SU-DHL-6 (cell line): ENCODE measurements at regions not wholly inside any gene's neighbourhood (a gene's known extent, or its start where the extent isn't known, plus 50 kb on each side); places are given as distances from the start of the nearest gene placed in this dataset.

Experiments
- H2AFZ ChIP-seq: fragments of 200-600 bp; sonication (generic); 2 replicates; pipeline ENCODE4 v1.6.1; 2014; ENCODE audit warnings: low read depth, mild to moderate bottlenecking, moderate library complexity, mixed read lengths, antibody characterized with exemption, low read length; ENCODE audit not compliant: severe bottlenecking
- H3F3A ChIP-seq: fragments of 200-600 bp; shearing (Covaris generic); 2 replicates; pipeline ENCODE4 v1.6.0; 2016; ENCODE audit warnings: antibody characterized with exemption, mild to moderate bottlenecking; ENCODE audit not compliant: insufficient read depth
- H3K27ac ChIP-seq: fragments of 200-600 bp; sonication (generic); 2 replicates; pipeline ENCODE4 v1.5.1; 2016; ENCODE audit warnings: low read depth, mild to moderate bottlenecking, low read length, moderate library complexity, mixed read lengths
- H3K27me3 ChIP-seq: fragments of 200-600 bp; sonication (generic), shearing (Covaris generic); 2 replicates; pipeline ENCODE4 v1.6.0; 2014; ENCODE audit warnings: mild to moderate bottlenecking, low read length
- H3K36me3 ChIP-seq: fragments of 200-600 bp; sonication (generic); 2 replicates; pipeline ENCODE4 v1.6.1; 2014; ENCODE audit warnings: mild to moderate bottlenecking, low read length, mixed read lengths
- H3K4me2 ChIP-seq: fragments of 300-600, 200-600 bp; shearing (Covaris generic), sonication (generic); 2 replicates; pipeline ENCODE4 v1.6.0; 2014; ENCODE audit warnings: low read length, low read depth, mild to moderate bottlenecking; ENCODE audit not compliant: poor library complexity, severe bottlenecking
- H3K4me3 ChIP-seq: fragments of 200-600 bp; sonication (generic); 2 replicates; pipeline ENCODE4 v1.5.1; 2014; ENCODE audit warnings: antibody characterized with exemption, low read length, mild to moderate bottlenecking, mixed read lengths; ENCODE audit not compliant: insufficient read depth, poor library complexity, severe bottlenecking
- H3K79me2 ChIP-seq: fragments of 200-600 bp; sonication (generic); 2 replicates; pipeline ENCODE4 v1.6.1; 2014; ENCODE audit warnings: mild to moderate bottlenecking, low read length, moderate library complexity; ENCODE audit not compliant: insufficient read depth
- H3K9ac ChIP-seq: fragments of 200-600 bp; sonication (generic); 2 replicates; pipeline ENCODE4 v1.7.0; 2014; ENCODE audit warnings: mild to moderate bottlenecking, low read length
- H3K9me2 ChIP-seq: fragments of 200-600 bp; sonication (generic); replicated peaks from 2 replicates; pipeline ENCODE4 v1.6.1; 2014; ENCODE audit warnings: low read length; ENCODE audit not compliant: insufficient read depth
- H3K9me3 ChIP-seq: fragments of 200-600 bp; sonication (generic); 2 replicates; pipeline ENCODE4 v1.6.1; 2014; ENCODE audit warnings: low read length, mixed read lengths; ENCODE audit not compliant: insufficient read depth
- H4K20me1 ChIP-seq: fragments of 200-600 bp; sonication (generic); 2 replicates; pipeline ENCODE4 v1.6.1; 2014; ENCODE audit warnings: low read depth, mild to moderate bottlenecking, antibody characterized with exemption, low read length, moderate library complexity, mixed read lengths
- EZH2phosphoT487 ChIP-seq: fragments of 200-600 bp; sonication (generic), shearing (Covaris generic); conservative IDR thresholded peaks from 2 replicates; pipeline ENCODE4 v1.6.1; 2018; ENCODE audit warnings: mild to moderate bottlenecking, antibody characterized with exemption, low read length, moderate library complexity, mixed read lengths
- TF ChIP-seq, protein P1 (sequence below): fragments of 200-600 bp; sonication (generic); IDR thresholded peaks from one replicate; pipeline ENCODE4 v1.5.1; 2017; ENCODE audit warnings: antibody characterized with exemption, mild to moderate bottlenecking, low read length, moderate library complexity; ENCODE audit not compliant: insufficient read depth, poor library complexity, severe bottlenecking

DNA sequence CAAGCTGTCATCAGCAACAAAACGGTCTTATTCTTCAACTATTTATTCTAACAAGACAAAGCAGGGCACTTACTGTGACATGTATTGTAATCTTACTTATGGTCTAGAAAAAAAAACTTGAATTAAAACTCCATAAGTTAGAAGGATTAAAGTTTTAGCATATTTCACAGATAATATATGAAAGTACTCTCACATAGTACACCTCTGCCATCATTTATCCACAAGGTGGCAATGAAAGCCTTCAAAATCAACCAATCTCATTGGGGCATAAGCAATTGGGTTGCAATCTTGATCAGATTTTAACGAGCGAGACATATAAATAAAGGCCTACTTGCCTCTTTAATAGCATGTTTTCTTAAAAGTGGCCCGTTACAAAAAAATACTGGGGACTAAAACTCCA is 1382.9 kb downstream of the FAM133A start:
- H3K9me2 ChIP-seq, result no peaks in the 10 kb centered on the region
- H2AFZ ChIP-seq, result no peak overlapping the region
- H4K20me1 ChIP-seq, result no peaks in the 10 kb centered on the region
- no peaks in the 10 kb centered on the region for H3K27me3 ChIP-seq
- no peak overlapping the region for H3K9ac ChIP-seq
- H3K27ac ChIP-seq, result no peak overlapping the region
- no peaks in the 10 kb centered on the region for H3K79me2 ChIP-seq
- no peaks in the 10 kb centered on the region for H3K9me3 ChIP-seq
- no peaks in the 10 kb centered on the region for H3K36me3 ChIP-seq
- H3K4me3 ChIP-seq, result no peak overlapping the region
- no peak for TF ChIP-seq EZH2phosphoT487
- no peaks in the 10 kb centered on the region for H3F3A ChIP-seq
- H3K4me2 ChIP-seq, result no peak overlapping the region

DNA sequence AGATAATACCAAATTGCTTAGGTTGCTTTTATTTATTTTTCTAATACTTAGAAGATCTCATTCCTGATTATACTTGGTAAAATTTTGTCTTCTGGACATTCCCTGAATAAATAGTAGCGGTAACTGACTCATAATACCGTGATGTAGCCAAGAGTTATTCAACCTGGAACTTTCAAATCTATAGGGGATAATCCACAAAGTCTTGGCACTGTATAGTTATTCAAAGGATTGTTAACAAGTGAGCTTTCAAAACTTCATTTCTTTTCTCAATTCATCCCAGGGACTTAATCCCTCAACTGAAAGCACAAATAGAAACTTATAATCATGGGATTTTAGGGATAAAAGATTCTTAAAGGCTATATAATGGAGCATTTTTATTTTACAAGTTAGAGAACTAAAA is 1383.3 kb downstream of the FAM133A start:
- no peak overlapping the region for H3K9ac ChIP-seq
- H3F3A ChIP-seq, result no peaks in the 10 kb centered on the region
- H3K27me3 ChIP-seq, result no peaks in the 10 kb centered on the region
- no peaks in the 10 kb centered on the region for H4K20me1 ChIP-seq
- no peaks in the 10 kb centered on the region for H3K9me2 ChIP-seq
- no peaks in the 10 kb centered on the region for H3K9me3 ChIP-seq
- no peak overlapping the region for H2AFZ ChIP-seq
- H3K79me2 ChIP-seq, result no peaks in the 10 kb centered on the region
- no peak overlapping the region for H3K27ac ChIP-seq
- no peak overlapping the region for H3K4me2 ChIP-seq
- no peak for TF ChIP-seq EZH2phosphoT487
- TF ChIP-seq, protein P1, sequence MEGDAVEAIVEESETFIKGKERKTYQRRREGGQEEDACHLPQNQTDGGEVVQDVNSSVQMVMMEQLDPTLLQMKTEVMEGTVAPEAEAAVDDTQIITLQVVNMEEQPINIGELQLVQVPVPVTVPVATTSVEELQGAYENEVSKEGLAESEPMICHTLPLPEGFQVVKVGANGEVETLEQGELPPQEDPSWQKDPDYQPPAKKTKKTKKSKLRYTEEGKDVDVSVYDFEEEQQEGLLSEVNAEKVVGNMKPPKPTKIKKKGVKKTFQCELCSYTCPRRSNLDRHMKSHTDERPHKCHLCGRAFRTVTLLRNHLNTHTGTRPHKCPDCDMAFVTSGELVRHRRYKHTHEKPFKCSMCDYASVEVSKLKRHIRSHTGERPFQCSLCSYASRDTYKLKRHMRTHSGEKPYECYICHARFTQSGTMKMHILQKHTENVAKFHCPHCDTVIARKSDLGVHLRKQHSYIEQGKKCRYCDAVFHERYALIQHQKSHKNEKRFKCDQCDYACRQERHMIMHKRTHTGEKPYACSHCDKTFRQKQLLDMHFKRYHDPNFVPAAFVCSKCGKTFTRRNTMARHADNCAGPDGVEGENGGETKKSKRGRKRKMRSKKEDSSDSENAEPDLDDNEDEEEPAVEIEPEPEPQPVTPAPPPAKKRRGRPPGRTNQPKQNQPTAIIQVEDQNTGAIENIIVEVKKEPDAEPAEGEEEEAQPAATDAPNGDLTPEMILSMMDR, result no peak
- no peak overlapping the region for H3K4me3 ChIP-seq
- no peaks in the 10 kb centered on the region for H3K36me3 ChIP-seq

DNA sequence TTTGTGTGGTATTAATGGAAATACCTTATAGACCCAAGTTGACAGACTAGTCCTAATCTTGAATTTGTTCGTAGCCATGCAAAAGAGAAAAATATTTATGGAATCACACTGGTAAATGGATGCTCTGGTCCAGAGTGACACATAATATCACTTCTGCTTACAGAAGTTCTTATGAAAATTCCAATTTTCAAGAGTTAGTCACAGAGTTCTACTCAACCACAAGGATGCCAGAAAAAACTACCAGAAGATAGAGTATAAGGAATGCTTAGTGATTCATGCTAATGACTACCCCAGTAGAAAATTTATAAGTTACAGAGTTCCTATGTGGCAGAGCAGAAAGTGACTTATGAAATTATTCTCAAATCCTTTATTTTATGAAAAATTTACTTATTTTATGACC is 1384.8 kb downstream of the FAM133A start:
- Histone ChIP-seq H3K4me2 (no peak overlapping the region), H3K9me2 (no peaks in the 10 kb centered on the region), H3K27me3 (no peaks in the 10 kb centered on the region), H3K9ac (no peak overlapping the region), H2AFZ (no peak overlapping the region), H4K20me1 (no peaks in the 10 kb centered on the region), H3K79me2 (no peaks in the 10 kb centered on the region), H3K27ac (no peak overlapping the region), H3K4me3 (no peak overlapping the region), H3F3A (no peaks in the 10 kb centered on the region), H3K9me3 (no peaks in the 10 kb centered on the region), H3K36me3 (no peaks in the 10 kb centered on the region)
- TF ChIP-seq, protein P1, result no peak
- no peak for TF ChIP-seq EZH2phosphoT487

DNA sequence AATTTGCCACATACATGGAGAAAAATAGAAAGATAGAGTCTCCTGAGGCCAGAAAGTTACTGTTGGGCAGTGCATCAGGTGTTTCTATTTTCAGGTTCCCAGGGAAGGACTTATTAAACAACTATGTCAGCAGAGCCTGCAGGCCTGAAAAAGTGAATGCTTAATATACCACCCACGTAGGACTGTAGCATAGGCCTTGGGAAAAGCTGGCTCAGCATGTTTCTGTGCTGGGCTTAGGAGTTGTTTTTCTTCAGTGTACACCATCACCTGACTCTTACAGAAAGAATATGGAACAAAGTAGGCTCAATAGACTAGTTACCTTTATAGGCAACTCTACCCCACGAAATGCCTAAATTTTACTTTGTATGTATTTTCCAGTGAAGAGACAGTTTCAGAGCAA is 1385.9 kb downstream of the FAM133A start:
- Histone ChIP-seq H2AFZ (no peak overlapping the region), H3K9me2 (no peaks in the 10 kb centered on the region), H3K9me3 (no peaks in the 10 kb centered on the region), H3K36me3 (no peaks in the 10 kb centered on the region), H3K9ac (no peak overlapping the region), H4K20me1 (no peaks in the 10 kb centered on the region), H3K79me2 (no peaks in the 10 kb centered on the region), H3K27ac (no peak overlapping the region), H3K4me2 (no peak overlapping the region), H3K27me3 (no peaks in the 10 kb centered on the region), H3F3A (no peaks in the 10 kb centered on the region), H3K4me3 (no peak overlapping the region)
- no peak for TF ChIP-seq EZH2phosphoT487
- TF ChIP-seq, protein P1, result no peak
